CD4-positive, alpha-beta T cell treated with Interleukin-17A for 4 hours (primary cell): ENCODE measurements at regions not wholly inside any gene's neighbourhood (a gene's known extent, or its start where the extent isn't known, plus 50 kb on each side); places are given as distances from the start of the nearest gene placed in this dataset.

Source experiments
- DNase-seq: peaks from one replicate; pipeline ENCODE4 v3.0.0-alpha.2; 2020; ENCODE audit warnings: mixed read lengths

GRCh38 chr15:38864122-38864521, 299.5 kb upstream of the RASGRP1 start:
- peak; percentile 24 for DNase-seq

GRCh38 chr15:38864827-38865581, 300.4 kb upstream of the RASGRP1 start:
- DNase-seq = no peak

GRCh38 chr15:38867556-38867955, 302.9 kb upstream of the RASGRP1 start:
- no peak for DNase-seq

GRCh38 chr15:38868326-38869114, 303.9 kb upstream of the RASGRP1 start:
- no peak for DNase-seq

- DNase-seq = no peak
Observed at GRCh38 chr15:38871638-38872037, 307.0 kb upstream of the RASGRP1 start.

GRCh38 chr15:38872732-38873131, 308.1 kb upstream of the RASGRP1 start:
- no peak for DNase-seq

GRCh38 chr15:38873158-38873557, 308.5 kb upstream of the RASGRP1 start:
- no peak for DNase-seq

- DNase-seq = no peak
Observed at GRCh38 chr15:38874464-38874863, 309.9 kb upstream of the RASGRP1 start.

GRCh38 chr15:38876211-38876610, 311.6 kb upstream of the RASGRP1 start:
- DNase-seq = no peak

- DNase-seq = no peak
Observed at GRCh38 chr15:38876621-38877020, 312.0 kb upstream of the RASGRP1 start.

- DNase-seq = no peak
Observed at GRCh38 chr15:38877471-38877870, 312.9 kb upstream of the RASGRP1 start.

- DNase-seq = no peak
Observed at GRCh38 chr15:38878026-38878425, 313.4 kb upstream of the RASGRP1 start.

- DNase-seq = peak; percentile 4
Observed at GRCh38 chr15:38878926-38879325, 314.3 kb upstream of the RASGRP1 start.

- DNase-seq = no peak
Observed at GRCh38 chr15:38879909-38880471, 315.4 kb upstream of the RASGRP1 start.

GRCh38 chr15:38882221-38882620, 317.6 kb upstream of the RASGRP1 start:
- DNase-seq = no peak

- no peak for DNase-seq
Observed at GRCh38 chr15:38883987-38884386, 319.4 kb upstream of the RASGRP1 start.

GRCh38 chr15:38885001-38885400, 320.4 kb upstream of the RASGRP1 start:
- no peak for DNase-seq

- no peak for DNase-seq
Observed at GRCh38 chr15:38885471-38885952, 320.9 kb upstream of the RASGRP1 start.

- no peak for DNase-seq
Observed at GRCh38 chr15:38886315-38887163, 321.9 kb upstream of the RASGRP1 start.

- DNase-seq = no peak
Observed at GRCh38 chr15:38888701-38889221, 324.1 kb upstream of the RASGRP1 start.

GRCh38 chr15:38890194-38890593, 325.6 kb upstream of the RASGRP1 start:
- DNase-seq = no peak

GRCh38 chr15:38893925-38894242, 329.3 kb upstream of the RASGRP1 start:
- no peak for DNase-seq
